ENCODE measurements at regions not wholly inside any gene's neighbourhood (a gene's known extent, or its start where the extent isn't known, plus 50 kb on each side); places are given as distances from the start of the nearest gene placed in this dataset.

GRCh38 chr15:98530570-98530969, 117.8 kb upstream of the IGF1R start:
- Histone ChIP-seq H3K36me3 (replicated peaks) (no peaks in the 10 kb centered on the region), H3K27ac (no peak overlapping the region), H3K4me3 (ENCODE audit: low read depth, low read length) (no peak overlapping the region), H3K27me3 (replicated peaks) (no peaks in the 10 kb centered on the region)
- in situ Hi-C loops (cut with HindIII; ENCODE audit: low pct_ligation_motif_present, low sequenced_read_pairs), result no loop called here
- no peak for TF ChIP-seq CTCF (IDR thresholded peaks at IDR 0.05; ENCODE audit: low read depth, low read length, missing control alignments)
- no peak for DNase-seq

- H3K36me3 ChIP-seq (replicated peaks), result no peaks in the 10 kb centered on the region
- H3K27me3 ChIP-seq (replicated peaks), result no peaks in the 10 kb centered on the region
- no peak for TF ChIP-seq CTCF (IDR thresholded peaks at IDR 0.05; ENCODE audit: low read depth, low read length, missing control alignments)
- in situ Hi-C loops (cut with HindIII; ENCODE audit: low pct_ligation_motif_present, low sequenced_read_pairs), result no loop called here
- H3K27ac ChIP-seq, result no peak overlapping the region
- H3K4me3 ChIP-seq (ENCODE audit: low read depth, low read length), result no peak overlapping the region
- no peak for DNase-seq
Measured at GRCh38 chr15:98532063-98532462, 116.3 kb upstream of the IGF1R start.

GRCh38 chr15:98536976-98537375, 111.4 kb upstream of the IGF1R start:
- no peak overlapping the region for H3K4me3 ChIP-seq (ENCODE audit: low read depth, low read length)
- in situ Hi-C loops (cut with HindIII; ENCODE audit: low pct_ligation_motif_present, low sequenced_read_pairs), result no loop called here
- H3K27me3 ChIP-seq (replicated peaks), result no peaks in the 10 kb centered on the region
- no peak for DNase-seq
- no peak for TF ChIP-seq CTCF (IDR thresholded peaks at IDR 0.05; ENCODE audit: low read depth, low read length, missing control alignments)
- H3K27ac ChIP-seq, result no peak overlapping the region
- no peaks in the 10 kb centered on the region for H3K36me3 ChIP-seq (replicated peaks)

GRCh38 chr15:98537516-98538060, 110.8 kb upstream of the IGF1R start:
- H3K27me3 ChIP-seq (replicated peaks), result no peaks in the 10 kb centered on the region
- no peak for DNase-seq
- no peaks in the 10 kb centered on the region for H3K36me3 ChIP-seq (replicated peaks)
- in situ Hi-C loops (cut with HindIII; ENCODE audit: low pct_ligation_motif_present, low sequenced_read_pairs), result no loop called here
- no peak overlapping the region for H3K27ac ChIP-seq
- no peak for TF ChIP-seq CTCF (IDR thresholded peaks at IDR 0.05; ENCODE audit: low read depth, low read length, missing control alignments)
- no peak overlapping the region for H3K4me3 ChIP-seq (ENCODE audit: low read depth, low read length)

- Histone ChIP-seq H3K4me3 (ENCODE audit: low read depth, low read length) (no peak overlapping the region), H3K36me3 (replicated peaks) (no peaks in the 10 kb centered on the region), H3K27ac (no peak overlapping the region), H3K27me3 (replicated peaks) (no peaks in the 10 kb centered on the region)
- in situ Hi-C loops (cut with HindIII; ENCODE audit: low pct_ligation_motif_present, low sequenced_read_pairs), result no loop called here
- DNase-seq, result no peak
- no peak for TF ChIP-seq CTCF (IDR thresholded peaks at IDR 0.05; ENCODE audit: low read depth, low read length, missing control alignments)
Measured at GRCh38 chr15:98541519-98541918, 106.8 kb upstream of the IGF1R start.

GRCh38 chr15:98543237-98543636, 105.1 kb upstream of the IGF1R start:
- Histone ChIP-seq H3K27me3 (replicated peaks) (no peaks in the 10 kb centered on the region), H3K4me3 (ENCODE audit: low read depth, low read length) (no peak overlapping the region), H3K36me3 (replicated peaks) (no peaks in the 10 kb centered on the region), H3K27ac (no peak overlapping the region)
- in situ Hi-C loops (cut with HindIII; ENCODE audit: low pct_ligation_motif_present, low sequenced_read_pairs), result no loop called here
- no peak for DNase-seq
- TF ChIP-seq CTCF (IDR thresholded peaks at IDR 0.05; ENCODE audit: low read depth, low read length, missing control alignments), result no peak
